ENCODE measurements at regions not wholly inside any gene's neighbourhood (a gene's known extent, or its start where the extent isn't known, plus 50 kb on each side); places are given as distances from the start of the nearest gene placed in this dataset.

- TF ChIP-seq CTCF (IDR thresholded peaks at IDR 0.05) (no peak), POLR2AphosphoS5 (IDR thresholded peaks at IDR 0.05) (no peak)
These were observed 54.0 kb upstream of the TACR3 start for GRCh38 chr4:103773691-103774231.
